ENCODE measurements at regions not wholly inside any gene's neighbourhood (a gene's known extent, or its start where the extent isn't known, plus 50 kb on each side); places are given as distances from the start of the nearest gene placed in this dataset.

- TF ChIP-seq POLR2AphosphoS5 (IDR thresholded peaks at IDR 0.05; ENCODE audit: borderline replicate concordance, low read depth, low read length) (no peak), EZH2 (IDR thresholded peaks at IDR 0.05) (no peak), FOXP2 (optimal IDR thresholded peaks at IDR 0.05; ENCODE audit: control extremely low read depth, extremely low read length, insufficient read depth) (no peak)
Observed at GRCh38 chr16:80059836-80060235, 459.3 kb upstream of the MAF start.
